HG02610 (cell line): ENCODE measurements at regions not wholly inside any gene's neighbourhood (a gene's known extent, or its start where the extent isn't known, plus 50 kb on each side); places are given as distances from the start of the nearest gene placed in this dataset.
"Not testable (repeated sequence)": the region's sequence is repeated elsewhere in the genome, so short reads cannot be mapped to it uniquely, and the experiment has no call there.

ENCODE experiments used
- ATAC-seq: cut with Tn5 transposase; IDR thresholded peaks from one replicate; pipeline ENCODE4 v1.9.1; 2021; ENCODE audit warnings: mild to moderate bottlenecking, moderate library complexity; ENCODE audit not compliant: unreplicated experiment

DNA sequence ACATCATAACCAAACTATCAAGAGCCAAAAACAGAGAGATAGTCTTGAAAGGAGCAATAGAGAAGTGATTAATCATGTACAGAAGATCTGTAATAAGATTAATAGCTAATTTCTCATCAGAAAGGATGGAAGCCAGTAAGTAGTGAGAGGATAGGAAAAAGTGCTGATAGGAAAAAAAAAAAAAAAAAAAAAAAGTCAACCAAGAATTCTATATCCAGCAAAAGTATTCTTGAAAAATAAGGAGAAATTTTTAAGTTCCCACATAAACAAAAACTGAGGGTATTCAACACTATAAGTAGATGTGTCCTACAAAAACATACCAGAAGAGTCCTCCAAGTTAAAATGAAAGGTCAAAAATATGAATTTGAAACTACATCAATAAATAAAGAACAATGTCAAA is 218.7 kb upstream of the GPC6 start:
- ATAC-seq: no peak

DNA sequence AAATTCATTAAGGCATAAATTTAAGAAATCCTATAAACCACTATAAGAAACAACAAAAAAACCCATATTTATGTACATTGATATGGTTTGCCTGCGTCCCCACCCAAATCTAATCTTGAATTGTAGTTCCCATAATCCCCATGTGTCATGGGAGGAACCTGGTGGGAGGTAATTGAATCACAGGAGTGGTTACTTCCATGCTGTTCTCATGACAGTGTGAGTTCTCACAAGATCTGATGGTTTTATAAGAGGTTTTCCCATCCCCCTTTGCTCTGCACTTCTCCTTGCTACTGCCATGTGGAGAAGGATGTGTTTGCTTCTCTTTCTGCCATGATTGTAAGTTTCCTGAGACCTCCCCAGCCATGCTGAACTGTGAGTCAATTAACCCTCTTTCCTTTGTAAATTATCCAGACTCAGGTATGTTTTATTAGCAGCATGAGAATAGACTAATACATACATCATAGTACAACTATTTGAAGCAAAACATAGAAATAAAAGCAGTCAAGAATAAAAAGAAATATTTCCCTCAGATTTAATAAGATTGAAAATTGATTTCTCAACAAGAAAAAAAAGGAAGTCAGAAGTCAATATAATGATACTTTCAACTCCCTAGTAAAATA is 209.0 kb upstream of the GPC6 start:
- ATAC-seq: no peak

- ATAC-seq: no peak
Observed at GRCh38 chr13:93023929-93024328, 202.7 kb upstream of the GPC6 start.

DNA sequence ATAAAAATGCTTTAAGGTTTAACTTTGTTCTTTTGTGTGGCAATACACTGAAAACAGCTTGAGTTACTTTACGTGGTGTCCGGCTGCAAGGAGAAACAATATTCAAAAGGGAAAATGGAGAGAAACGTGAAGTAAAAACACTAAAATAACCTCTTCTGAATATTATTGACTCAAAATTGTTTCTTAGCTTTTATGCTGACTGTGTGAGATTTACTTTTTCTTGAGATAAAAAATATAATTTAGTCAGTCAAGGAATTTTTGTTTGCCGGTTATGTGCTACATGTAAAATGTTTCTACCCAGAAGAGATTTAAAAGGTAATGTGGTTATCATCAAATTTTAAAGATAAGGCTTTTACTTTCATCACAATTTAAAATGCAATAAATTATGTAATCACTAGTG is 200.6 kb upstream of the GPC6 start:
- no peak for ATAC-seq

- ATAC-seq: no peak
Observed at GRCh38 chr13:93029536-93029935, 197.1 kb upstream of the GPC6 start.

DNA sequence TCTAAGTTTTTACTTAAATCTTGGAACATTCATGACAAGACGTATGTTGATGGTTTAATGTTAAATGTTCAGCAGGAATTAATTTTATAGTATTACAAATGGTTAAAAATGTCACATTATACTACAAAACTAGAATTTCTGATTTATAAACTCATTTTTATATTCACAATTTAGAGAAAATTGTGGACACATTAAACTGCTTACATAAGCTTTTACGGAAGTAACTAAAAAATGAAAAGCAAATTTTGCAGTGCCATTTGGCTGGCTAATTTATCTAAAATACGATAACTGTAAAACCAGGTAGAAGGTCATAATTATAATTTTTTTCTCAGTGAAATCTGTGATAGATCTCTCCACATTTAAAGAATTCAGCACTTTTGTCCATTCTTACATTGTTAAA is 190.2 kb upstream of the GPC6 start:
- no peak for ATAC-seq

- ATAC-seq: no peak
Observed at GRCh38 chr13:93037780-93038179, 188.8 kb upstream of the GPC6 start.

GRCh38 chr13:93038187-93038586 is 188.4 kb upstream of the GPC6 start:
- ATAC-seq: no peak

- no peak for ATAC-seq
Observed at GRCh38 chr13:93039131-93039530, 187.5 kb upstream of the GPC6 start.

GRCh38 chr13:93041566-93041965 is 185.0 kb upstream of the GPC6 start:
- ATAC-seq: not testable (repeated sequence)

DNA sequence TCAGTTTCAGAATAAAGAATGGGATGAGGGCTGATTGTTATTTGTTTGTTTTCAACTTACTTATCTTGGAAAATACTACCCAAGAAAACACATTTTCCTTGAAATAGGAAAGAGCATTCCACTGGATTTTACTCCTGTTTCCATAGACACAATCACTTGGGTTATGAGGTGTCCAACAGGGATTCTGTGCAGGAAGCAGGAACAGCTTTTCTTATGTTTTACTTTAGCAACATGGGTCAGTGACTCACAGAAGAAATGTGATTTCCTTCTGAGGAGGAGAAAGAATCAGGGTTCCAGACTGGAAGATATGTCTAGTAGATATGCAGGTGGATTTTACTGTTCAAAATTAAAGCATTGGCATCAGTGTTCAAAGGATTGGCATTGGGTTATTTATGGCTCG is 180.8 kb upstream of the GPC6 start:
- ATAC-seq: no peak

GRCh38 chr13:93055233-93055632 is 171.4 kb upstream of the GPC6 start:
- ATAC-seq: no peak

DNA sequence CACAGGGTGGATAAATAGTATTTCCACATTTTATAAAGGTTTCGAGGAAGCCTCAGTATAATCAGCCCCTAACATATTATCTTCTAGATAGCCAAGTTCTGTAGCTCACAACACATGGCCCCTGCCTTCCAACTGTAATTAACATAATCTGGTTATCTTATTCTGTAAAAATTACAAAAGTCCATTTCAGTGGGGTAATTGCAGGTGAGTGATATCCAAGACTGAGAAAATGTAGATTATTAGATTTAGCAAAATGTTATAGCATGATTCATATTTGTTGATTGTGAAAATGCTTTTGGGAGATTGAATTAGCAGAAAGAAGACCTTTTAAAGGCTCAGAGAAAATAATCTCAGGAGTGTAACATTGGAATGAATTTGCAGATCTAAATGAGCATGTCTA is 168.3 kb upstream of the GPC6 start:
- ATAC-seq: no peak

GRCh38 chr13:93060144-93060543 is 166.5 kb upstream of the GPC6 start:
- ATAC-seq: no peak

- no peak for ATAC-seq
Observed at GRCh38 chr13:93066187-93066586, 160.4 kb upstream of the GPC6 start.

DNA sequence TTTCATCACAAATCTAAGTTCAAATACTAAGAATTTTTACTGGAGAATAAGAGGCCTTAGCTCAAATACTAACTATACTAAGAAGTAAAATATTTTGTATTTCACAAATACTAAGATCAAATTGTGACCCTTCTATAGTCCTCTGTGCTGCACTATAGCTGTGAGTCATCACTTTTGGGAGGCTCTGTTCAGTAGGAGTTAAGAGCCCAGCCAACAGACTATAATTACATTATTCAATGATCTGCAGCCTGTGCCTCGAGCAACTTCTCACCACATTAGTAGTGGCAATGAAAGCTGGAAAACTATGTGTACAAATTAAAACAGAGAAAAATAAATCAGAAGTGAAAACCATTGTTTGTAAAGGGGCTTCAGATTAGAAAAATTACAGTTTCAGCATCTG is 147.3 kb upstream of the GPC6 start:
- ATAC-seq: no peak

DNA sequence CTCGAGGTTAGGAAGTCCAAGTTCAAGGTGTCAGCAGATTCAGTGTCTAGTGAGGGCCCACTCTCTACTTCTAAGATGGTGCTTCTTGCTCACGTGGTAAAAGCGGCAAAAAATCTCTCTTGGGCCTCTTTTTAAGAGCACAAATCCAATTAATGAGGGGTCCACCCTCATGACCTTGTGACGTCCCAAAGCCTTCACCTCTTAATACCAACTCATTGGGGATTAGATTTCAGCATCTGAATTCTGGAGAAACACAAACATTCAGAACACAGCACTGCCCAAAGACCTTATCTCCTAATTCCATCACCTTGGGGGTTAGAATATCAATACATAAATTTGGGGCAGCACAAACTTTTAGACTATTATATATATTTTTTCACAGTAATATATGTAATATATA is 146.4 kb upstream of the GPC6 start:
- no peak for ATAC-seq

DNA sequence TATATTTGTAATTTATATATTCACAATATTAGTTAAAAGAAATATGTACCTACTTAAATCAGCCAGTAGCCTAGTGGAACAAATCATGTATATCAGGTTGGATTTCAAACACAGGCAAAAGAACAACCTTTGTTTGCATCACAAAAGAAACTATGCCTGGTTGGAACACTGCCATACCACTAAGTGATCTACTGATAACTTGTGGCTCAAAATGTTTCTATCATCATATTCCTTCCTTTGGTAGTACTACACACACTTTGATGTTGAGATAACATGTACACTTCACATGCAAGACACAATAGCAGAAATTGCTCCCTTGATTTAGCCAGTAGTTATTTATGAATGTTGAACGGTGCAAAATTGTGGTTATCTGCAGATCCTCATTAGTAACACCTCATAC is 146.0 kb upstream of the GPC6 start:
- ATAC-seq: no peak

GRCh38 chr13:93086329-93086728 is 140.3 kb upstream of the GPC6 start:
- no peak for ATAC-seq

GRCh38 chr13:93098972-93099371 is 127.6 kb upstream of the GPC6 start:
- ATAC-seq: no peak

DNA sequence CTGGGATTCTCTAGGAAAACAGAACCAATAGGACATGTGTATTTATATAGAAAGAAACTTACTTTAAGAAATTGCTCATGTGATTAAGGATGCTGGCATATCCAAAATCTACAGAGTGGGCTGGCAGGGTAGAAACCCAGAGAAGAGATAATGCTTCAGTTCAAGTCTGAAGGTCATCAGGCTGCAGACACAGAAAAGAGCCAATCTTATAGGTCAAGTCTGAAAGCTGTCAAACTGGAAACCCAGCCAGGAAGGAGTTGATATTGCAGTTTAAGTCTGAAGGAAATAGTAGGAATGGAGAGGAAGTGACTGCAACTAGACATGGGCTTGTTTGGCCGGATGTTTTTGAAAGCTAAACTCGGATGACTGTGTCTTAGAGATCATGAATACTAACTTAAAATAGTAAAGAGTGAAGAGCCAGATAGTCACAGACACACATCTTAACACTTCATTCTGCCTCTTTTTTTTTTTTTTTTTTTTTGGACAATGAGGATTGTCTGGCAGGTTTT is 125.3 kb upstream of the GPC6 start:
- no peak for ATAC-seq

- ATAC-seq: no peak
Observed at GRCh38 chr13:93104270-93104669, 122.3 kb upstream of the GPC6 start.

- no peak for ATAC-seq
Observed at GRCh38 chr13:93108111-93108601, 118.5 kb upstream of the GPC6 start.
